Muscle of leg (tissue), 3 donors: ENCODE measurements at regions not wholly inside any gene's neighbourhood (a gene's known extent, or its start where the extent isn't known, plus 50 kb on each side); places are given as distances from the start of the nearest gene placed in this dataset.

Experiments
- DNase-seq: peaks from one replicate; pipeline ENCODE4 v3.0.0; 2013
- H3K27ac ChIP-seq: one replicate; pipeline ENCODE4 v1.5.1; 2013; ENCODE audit warnings: mild to moderate bottlenecking, low read length, control low read depth
- H3K27me3 ChIP-seq: one replicate; pipeline ENCODE4 v1.6.1; 2013; ENCODE audit warnings: low read length; ENCODE audit not compliant: control insufficient read depth, insufficient read depth
- H3K36me3 ChIP-seq: one replicate; pipeline ENCODE4 v1.6.1; 2013; ENCODE audit warnings: low read length; ENCODE audit not compliant: control insufficient read depth, insufficient read depth
- H3K4me1 ChIP-seq: one replicate; pipeline ENCODE4 v1.6.1; 2013; ENCODE audit warnings: low read length; ENCODE audit not compliant: control insufficient read depth, insufficient read depth
- H3K4me3 ChIP-seq: one replicate; pipeline ENCODE4 v1.5.1; 2013; ENCODE audit warnings: low read length, control low read depth
- H3K9me3 ChIP-seq: replicated peaks from 2 replicates; pipeline ENCODE4 v1.6.1; 2013; ENCODE audit warnings: low read depth, low read length; ENCODE audit not compliant: control insufficient read depth
- WGBS: methylation state at CpG from one replicate; pipeline ENCODE4 v1.1.5; 2013; ENCODE audit warnings: missing lambda C conversion rate; ENCODE audit not compliant: insufficient coverage; 5-methylcytosine and 5-hydroxymethylcytosine counted together

GRCh38 chr2:221649051-221649775 is 77.1 kb upstream of the EPHA4 start:
- no peak overlapping the region for H3K4me3 ChIP-seq
- WGBS = 60% methylated on average over 5 of the region's 5 CpGs
- H3K4me1 ChIP-seq = no peaks in the 10 kb centered on the region
- H3K36me3 ChIP-seq = no peaks in the 10 kb centered on the region
- H3K27me3 ChIP-seq = no peaks in the 10 kb centered on the region
- no peaks in the 10 kb centered on the region for H3K9me3 ChIP-seq
- DNase-seq = peak; percentile 53
- no peak overlapping the region for H3K27ac ChIP-seq

DNA sequence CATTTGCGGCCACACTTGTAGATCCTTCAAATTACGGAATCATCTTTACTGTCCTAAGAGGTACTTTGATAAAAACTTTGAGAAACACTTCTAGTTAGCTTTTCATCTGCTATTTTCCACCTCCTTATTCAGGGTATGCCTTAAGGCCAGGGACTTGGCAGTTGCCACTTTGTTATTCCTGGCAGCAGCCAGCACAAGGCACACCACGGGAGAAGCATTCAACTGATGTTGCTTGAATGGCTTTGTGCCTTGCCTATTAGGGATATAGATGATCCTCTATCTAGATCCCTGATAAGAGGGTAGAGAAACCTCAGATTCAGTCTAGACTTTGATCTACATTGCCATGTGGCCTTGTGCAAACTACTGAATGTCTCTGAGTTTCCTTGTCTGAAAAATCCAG is 70.3 kb upstream of the EPHA4 start:
- Histone ChIP-seq H3K4me1 (no peaks in the 10 kb centered on the region), H3K27ac (no peak overlapping the region), H3K36me3 (no peaks in the 10 kb centered on the region), H3K9me3 (no peaks in the 10 kb centered on the region), H3K4me3 (no peak overlapping the region), H3K27me3 (no peaks in the 10 kb centered on the region)
- WGBS = 83% methylated on average over 3 of the region's 3 CpGs
- no peak for DNase-seq

DNA sequence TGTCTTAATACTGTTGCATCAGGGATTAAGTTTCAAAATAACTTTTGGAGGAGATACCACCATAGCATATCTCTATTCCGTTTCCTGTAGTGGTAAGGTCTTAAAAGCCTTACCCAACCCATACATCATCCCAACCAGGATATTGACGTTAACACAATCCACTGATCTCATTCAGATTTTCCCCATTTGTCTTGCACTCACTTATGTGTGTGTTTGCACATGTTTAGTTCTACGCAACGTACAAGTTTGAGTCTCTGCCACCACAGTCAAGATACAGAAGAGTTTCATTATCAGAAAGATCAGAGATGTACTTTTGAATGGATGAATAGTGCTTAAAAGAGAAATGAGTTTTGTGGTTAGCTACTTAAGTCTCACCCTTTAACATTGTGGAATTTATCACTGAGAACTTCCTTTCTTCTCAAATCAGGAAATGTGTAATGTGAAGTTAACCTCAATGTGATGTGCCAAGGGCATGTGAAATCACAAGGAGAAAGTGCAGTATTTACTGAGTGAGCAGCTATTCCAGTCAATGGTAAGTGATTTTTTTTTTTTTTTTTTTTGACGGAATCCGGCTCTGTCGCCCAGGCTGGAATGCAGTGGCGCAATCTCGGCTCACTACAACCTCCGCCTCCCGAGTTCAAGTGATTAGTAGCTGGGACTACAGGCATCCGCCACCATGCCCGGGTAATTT is 69.2 kb upstream of the EPHA4 start:
- H3K4me3 ChIP-seq = no peak overlapping the region
- no peak for DNase-seq
- no peaks in the 10 kb centered on the region for H3K36me3 ChIP-seq
- 95% methylated on average over 4 of the region's 13 CpGs for WGBS
- H3K27ac ChIP-seq = no peak overlapping the region
- H3K4me1 ChIP-seq = no peaks in the 10 kb centered on the region
- no peaks in the 10 kb centered on the region for H3K9me3 ChIP-seq
- no peaks in the 10 kb centered on the region for H3K27me3 ChIP-seq

- H3K4me3 ChIP-seq = no peak overlapping the region
- H3K27me3 ChIP-seq = no peaks in the 10 kb centered on the region
- no peak for DNase-seq
- H3K36me3 ChIP-seq = no peaks in the 10 kb centered on the region
- no peaks in the 10 kb centered on the region for H3K9me3 ChIP-seq
- WGBS = no CpG with 5 or more reads among the region's 1 CpG
- no peak overlapping the region for H3K27ac ChIP-seq
- H3K4me1 ChIP-seq = no peaks in the 10 kb centered on the region
Observed at GRCh38 chr2:221640686-221641085, 68.6 kb upstream of the EPHA4 start.

- 33% methylated on average over 1 of the region's 2 CpGs for WGBS
- DNase-seq = no peak
- no peak overlapping the region for H3K27ac ChIP-seq
Observed at GRCh38 chr2:221637851-221638250, 65.7 kb upstream of the EPHA4 start.

GRCh38 chr2:221635949-221636348 is 63.8 kb upstream of the EPHA4 start:
- Histone ChIP-seq H3K27ac (no peak overlapping the region), H3K36me3 (no peaks in the 10 kb centered on the region), H3K4me3 (no peak overlapping the region), H3K27me3 (no peaks in the 10 kb centered on the region), H3K9me3 (no peaks in the 10 kb centered on the region), H3K4me1 (no peaks in the 10 kb centered on the region)
- no peak for DNase-seq

More at GRCh38 chr2:221637851-221638250, 65.7 kb upstream of the EPHA4 start:
- Histone ChIP-seq H3K4me3 (no peak overlapping the region), H3K9me3 (no peaks in the 10 kb centered on the region), H3K36me3 (no peaks in the 10 kb centered on the region), H3K4me1 (no peaks in the 10 kb centered on the region), H3K27me3 (no peaks in the 10 kb centered on the region)

GRCh38 chr2:221629468-221629867 is 57.4 kb upstream of the EPHA4 start:
- no peak for DNase-seq
- no peaks in the 10 kb centered on the region for H3K4me1 ChIP-seq

GRCh38 chr2:221624475-221624874 is 52.4 kb upstream of the EPHA4 start:
- WGBS = 17% methylated on average over 1 of the region's 1 CpG
- Histone ChIP-seq H3K4me3 (no peak overlapping the region), H3K27me3 (no peaks in the 10 kb centered on the region), H3K36me3 (no peaks in the 10 kb centered on the region), H3K9me3 (no peaks in the 10 kb centered on the region), H3K27ac (no peak overlapping the region), H3K4me1 (no peaks in the 10 kb centered on the region)
- no peak for DNase-seq

More at GRCh38 chr2:221629468-221629867, 57.4 kb upstream of the EPHA4 start:
- no peak overlapping the region for H3K4me3 ChIP-seq
- 90% methylated on average over 2 of the region's 5 CpGs for WGBS
- no peaks in the 10 kb centered on the region for H3K9me3 ChIP-seq
- H3K27ac ChIP-seq = no peak overlapping the region
- no peaks in the 10 kb centered on the region for H3K36me3 ChIP-seq
- H3K27me3 ChIP-seq = no peaks in the 10 kb centered on the region
